DND-41 (cell line): ENCODE measurements at regions not wholly inside any gene's neighbourhood (a gene's known extent, or its start where the extent isn't known, plus 50 kb on each side); places are given as distances from the start of the nearest gene placed in this dataset.

Experiments
- ATAC-seq: fragments of 200-7000 bp; cut with Tn5 transposase; 3 replicates; pipeline ENCODE4 v1.9.1; 2021; ENCODE audit warnings: low read depth; ENCODE audit not compliant: insufficient read depth
- DNase-seq: peaks from one replicate; pipeline ENCODE4 v3.0.0-alpha.2; 2020
- H2AFZ ChIP-seq: 2 replicates; pipeline ENCODE4 v1.6.0; 2012; ENCODE audit warnings: low read depth, low read length
- H3K27ac ChIP-seq: 2 replicates; pipeline ENCODE4 v1.5.1; 2012; ENCODE audit warnings: low read length, inconsistent platforms
- H3K27me3 ChIP-seq: fragments of 200-600 bp; sonication (generic); 2 replicates; pipeline ENCODE4 v1.6.0; 2012; ENCODE audit warnings: low read length, mild to moderate bottlenecking, inconsistent platforms; ENCODE audit not compliant: insufficient read depth, poor library complexity
- H3K36me3 ChIP-seq: 2 replicates; pipeline ENCODE4 v1.5.1; 2012; ENCODE audit warnings: low read length, inconsistent platforms; ENCODE audit not compliant: insufficient read depth
- H3K4me1 ChIP-seq: 2 replicates; pipeline ENCODE4 v1.5.1; 2012; ENCODE audit warnings: mild to moderate bottlenecking, low read length; ENCODE audit not compliant: insufficient read depth
- H3K4me2 ChIP-seq: 2 replicates; pipeline ENCODE4 v1.6.0; 2012; ENCODE audit warnings: mild to moderate bottlenecking, moderate library complexity, low read length, inconsistent platforms; ENCODE audit not compliant: insufficient read depth
- H3K4me3 ChIP-seq, 2 experiments: fragments of 200-600 bp in 1 of 2; shearing (Covaris generic) in 1 of 2; 2 replicates each; pipeline ENCODE4 v1.5.1; 2012 to 2016; ENCODE audit warnings: inconsistent platforms in 2 of 2, low read length in 2 of 2, mild to moderate bottlenecking in 2 of 2, low read depth in 1 of 2, moderate library complexity in 1 of 2
- H3K79me2 ChIP-seq: 2 replicates; pipeline ENCODE4 v1.6.0; 2012; ENCODE audit warnings: low read length, inconsistent platforms; ENCODE audit not compliant: insufficient read depth
- H3K9ac ChIP-seq: 2 replicates; pipeline ENCODE4 v1.6.0; 2012; ENCODE audit warnings: low read depth, mild to moderate bottlenecking, inconsistent platforms, low read length, moderate library complexity
- H3K9me3 ChIP-seq: 2 replicates; pipeline ENCODE4 v1.5.1; 2012; ENCODE audit warnings: low read length, moderate library complexity, mild to moderate bottlenecking, inconsistent platforms; ENCODE audit not compliant: insufficient read depth, severe bottlenecking
- H4K20me1 ChIP-seq: 2 replicates; pipeline ENCODE4 v1.6.0; 2012; ENCODE audit warnings: low read length; ENCODE audit not compliant: insufficient read depth
- CTCF ChIP-seq: IDR thresholded peaks from 2 replicates; pipeline ENCODE4 v1.5.1; 2012; ENCODE audit warnings: borderline replicate concordance, low read length, moderate library complexity, mild to moderate bottlenecking; ENCODE audit not compliant: poor library complexity, severe bottlenecking; ENCODE audit errors: extremely low read depth
- EZH2 ChIP-seq: IDR thresholded peaks from 3 replicates; pipeline ENCODE4 v1.6.1; 2012; ENCODE audit warnings: borderline replicate concordance, low read depth, mild to moderate bottlenecking, moderate library complexity, low read length, inconsistent platforms; ENCODE audit not compliant: severe bottlenecking

GRCh38 chr10:25811052-25811685, 122.9 kb upstream of the MYO3A start:
- Histone ChIP-seq H3K4me3 (no peak overlapping the region), H3K27me3 (no peaks in the 10 kb centered on the region), H4K20me1 (no peaks in the 10 kb centered on the region), H3K4me2 (no peak overlapping the region), H3K27ac (no peak overlapping the region), H3K36me3 (no peaks in the 10 kb centered on the region), H3K9ac (no peak overlapping the region), H2AFZ (no peak overlapping the region), H3K4me1 (peaks cover 21% of the 10 kb centered on the region), H3K79me2 (no peaks in the 10 kb centered on the region), H3K9me3 (no peaks in the 10 kb centered on the region)
- TF ChIP-seq CTCF (no peak), EZH2 (no peak)
- no peak for DNase-seq
- ATAC-seq = no peak

GRCh38 chr10:25813511-25813910, 120.5 kb upstream of the MYO3A start:
- H3K36me3 ChIP-seq = no peaks in the 10 kb centered on the region
- TF ChIP-seq CTCF = no peak
- no peak for TF ChIP-seq EZH2
- H3K4me1 ChIP-seq = peaks cover 40% of the 10 kb centered on the region
- H3K4me3 ChIP-seq = no peak overlapping the region
- no peak overlapping the region for H3K9ac ChIP-seq
- H3K79me2 ChIP-seq = no peaks in the 10 kb centered on the region
- DNase-seq (no peak), ATAC-seq (no peak)
- H3K27me3 ChIP-seq = no peaks in the 10 kb centered on the region
- no peaks in the 10 kb centered on the region for H3K9me3 ChIP-seq
- H3K27ac ChIP-seq = no peak overlapping the region
- no peak overlapping the region for H3K4me2 ChIP-seq
- no peak overlapping the region for H2AFZ ChIP-seq
- no peaks in the 10 kb centered on the region for H4K20me1 ChIP-seq

GRCh38 chr10:25815236-25815635, 118.8 kb upstream of the MYO3A start:
- 0 out of 2 replicates have a peak overlapping the region, but pooled peaks have one; percentile 37 for H3K4me2 ChIP-seq
- no peaks in the 10 kb centered on the region for H3K79me2 ChIP-seq
- TF ChIP-seq CTCF (no peak), EZH2 (no peak)
- no peak for DNase-seq
- H3K9me3 ChIP-seq = no peaks in the 10 kb centered on the region
- H3K27ac ChIP-seq = peak overlapping the region; percentile 80
- H3K4me3 ChIP-seq = no peak overlapping the region
- ATAC-seq = no peak
- no peaks in the 10 kb centered on the region for H4K20me1 ChIP-seq
- H2AFZ ChIP-seq = no peak overlapping the region
- peaks cover 40% of the 10 kb centered on the region for H3K4me1 ChIP-seq
- H3K36me3 ChIP-seq = no peaks in the 10 kb centered on the region
- H3K9ac ChIP-seq = peak overlapping the region; percentile 33; the same call in 1 of the 2 replicates
- no peaks in the 10 kb centered on the region for H3K27me3 ChIP-seq
